ENCODE measurements at regions not wholly inside any gene's neighbourhood (a gene's known extent, or its start where the extent isn't known, plus 50 kb on each side); places are given as distances from the start of the nearest gene placed in this dataset.

- Mint-ChIP-seq H3K27me3 (peaks cover 29% of the 10 kb centered on the region), H3K4me3 (no peak overlapping the region), H3K27ac (no peak overlapping the region), H3K4me1 (no peaks in the 10 kb centered on the region), H3K9me3 (no peaks in the 10 kb centered on the region), H3K36me3 (no peaks in the 10 kb centered on the region)
Measured at GRCh38 chr7:27387864-27388263, 145.3 kb downstream of the EVX1 start.

- Mint-ChIP-seq H3K36me3 (no peaks in the 10 kb centered on the region), H3K4me1 (no peaks in the 10 kb centered on the region), H3K4me3 (no peak overlapping the region), H3K27me3 (peaks cover 30% of the 10 kb centered on the region), H3K27ac (no peak overlapping the region), H3K9me3 (no peaks in the 10 kb centered on the region)
Measured at GRCh38 chr7:27388561-27388960, 146.0 kb downstream of the EVX1 start.

GRCh38 chr7:27389496-27389895, 146.9 kb downstream of the EVX1 start:
- Mint-ChIP-seq H3K27ac (no peak overlapping the region), H3K4me1 (no peaks in the 10 kb centered on the region), H3K27me3 (peaks cover 34% of the 10 kb centered on the region), H3K4me3 (no peak overlapping the region), H3K36me3 (no peaks in the 10 kb centered on the region), H3K9me3 (no peaks in the 10 kb centered on the region)

GRCh38 chr7:27392477-27392876, 149.9 kb downstream of the EVX1 start:
- Mint-ChIP-seq H3K27me3 (peaks cover 36% of the 10 kb centered on the region), H3K27ac (no peak overlapping the region), H3K4me3 (no peak overlapping the region), H3K9me3 (no peaks in the 10 kb centered on the region), H3K36me3 (no peaks in the 10 kb centered on the region), H3K4me1 (no peaks in the 10 kb centered on the region)

GRCh38 chr7:27394871-27395270, 152.3 kb downstream of the EVX1 start:
- Mint-ChIP-seq H3K27ac (no peak overlapping the region), H3K36me3 (no peaks in the 10 kb centered on the region), H3K27me3 (peaks cover 23% of the 10 kb centered on the region), H3K9me3 (no peaks in the 10 kb centered on the region), H3K4me1 (no peaks in the 10 kb centered on the region), H3K4me3 (no peak overlapping the region)

- H3K36me3 Mint-ChIP-seq: no peaks in the 10 kb centered on the region
- no peaks in the 10 kb centered on the region for H3K9me3 Mint-ChIP-seq
Measured at GRCh38 chr7:27395626-27396025, 153.0 kb downstream of the EVX1 start.

GRCh38 chr7:27397503-27397902, 154.9 kb downstream of the EVX1 start:
- Mint-ChIP-seq H3K4me1 (no peaks in the 10 kb centered on the region), H3K27ac (no peak overlapping the region), H3K4me3 (no peak overlapping the region), H3K9me3 (peaks cover 8% of the 10 kb centered on the region), H3K27me3 (peaks cover 18% of the 10 kb centered on the region), H3K36me3 (no peaks in the 10 kb centered on the region)

More at GRCh38 chr7:27395626-27396025, 153.0 kb downstream of the EVX1 start:
- no peak overlapping the region for H3K4me3 Mint-ChIP-seq
- H3K27ac Mint-ChIP-seq: no peak overlapping the region
- peaks cover 25% of the 10 kb centered on the region for H3K27me3 Mint-ChIP-seq
- H3K4me1 Mint-ChIP-seq: no peaks in the 10 kb centered on the region

- Mint-ChIP-seq H3K9me3 (peaks cover 8% of the 10 kb centered on the region), H3K4me1 (no peaks in the 10 kb centered on the region), H3K36me3 (no peaks in the 10 kb centered on the region), H3K4me3 (no peak overlapping the region), H3K27me3 (peaks cover 18% of the 10 kb centered on the region), H3K27ac (no peak overlapping the region)
Measured at GRCh38 chr7:27398851-27399250, 156.2 kb downstream of the EVX1 start.

- Mint-ChIP-seq H3K4me3 (no peak overlapping the region), H3K36me3 (no peaks in the 10 kb centered on the region), H3K9me3 (peaks cover 8% of the 10 kb centered on the region), H3K27ac (no peak overlapping the region), H3K27me3 (peaks cover 16% of the 10 kb centered on the region), H3K4me1 (no peaks in the 10 kb centered on the region)
Measured at GRCh38 chr7:27399791-27400567, 157.4 kb downstream of the EVX1 start.

GRCh38 chr7:27405780-27406179, 163.2 kb downstream of the EVX1 start:
- Mint-ChIP-seq H3K27me3 (peaks cover 15% of the 10 kb centered on the region), H3K27ac (no peak overlapping the region), H3K9me3 (peaks cover 8% of the 10 kb centered on the region), H3K36me3 (no peaks in the 10 kb centered on the region), H3K4me1 (no peaks in the 10 kb centered on the region), H3K4me3 (no peak overlapping the region)

GRCh38 chr7:27409311-27409710, 166.7 kb downstream of the EVX1 start:
- H3K9me3 Mint-ChIP-seq: peaks cover 4% of the 10 kb centered on the region
- no peak overlapping the region for H3K4me3 Mint-ChIP-seq
- no peaks in the 10 kb centered on the region for H3K36me3 Mint-ChIP-seq
- no peak overlapping the region for H3K27ac Mint-ChIP-seq
- H3K4me1 Mint-ChIP-seq: no peaks in the 10 kb centered on the region
- peaks cover 15% of the 10 kb centered on the region for H3K27me3 Mint-ChIP-seq

GRCh38 chr7:27409776-27410175, 167.2 kb downstream of the EVX1 start:
- H3K4me1 Mint-ChIP-seq: no peaks in the 10 kb centered on the region
- peaks cover 13% of the 10 kb centered on the region for H3K27me3 Mint-ChIP-seq
- no peaks in the 10 kb centered on the region for H3K36me3 Mint-ChIP-seq
- no peak overlapping the region for H3K27ac Mint-ChIP-seq
- H3K9me3 Mint-ChIP-seq: peaks cover 4% of the 10 kb centered on the region
- H3K4me3 Mint-ChIP-seq: no peak overlapping the region

- H3K4me1 Mint-ChIP-seq: no peaks in the 10 kb centered on the region
- H3K36me3 Mint-ChIP-seq: no peaks in the 10 kb centered on the region
- H3K9me3 Mint-ChIP-seq: peaks cover 4% of the 10 kb centered on the region
- H3K4me3 Mint-ChIP-seq: no peak overlapping the region
- H3K27me3 Mint-ChIP-seq: peaks cover 11% of the 10 kb centered on the region
- H3K27ac Mint-ChIP-seq: no peak overlapping the region
Measured at GRCh38 chr7:27410812-27411544, 168.4 kb downstream of the EVX1 start.

- no peaks in the 10 kb centered on the region for H3K4me1 Mint-ChIP-seq
- H3K4me3 Mint-ChIP-seq: no peak overlapping the region
- no peak overlapping the region for H3K27ac Mint-ChIP-seq
- H3K36me3 Mint-ChIP-seq: no peaks in the 10 kb centered on the region
- peaks cover 8% of the 10 kb centered on the region for H3K27me3 Mint-ChIP-seq
- H3K9me3 Mint-ChIP-seq: peaks cover 4% of the 10 kb centered on the region
Measured at GRCh38 chr7:27412164-27412563, 169.6 kb downstream of the EVX1 start.

GRCh38 chr7:27418541-27418940, 175.9 kb downstream of the EVX1 start:
- H3K36me3 Mint-ChIP-seq: no peaks in the 10 kb centered on the region
- no peak overlapping the region for H3K27ac Mint-ChIP-seq
- H3K4me1 Mint-ChIP-seq: no peaks in the 10 kb centered on the region
- no peaks in the 10 kb centered on the region for H3K27me3 Mint-ChIP-seq
- no peak overlapping the region for H3K4me3 Mint-ChIP-seq
- H3K9me3 Mint-ChIP-seq: no peaks in the 10 kb centered on the region

GRCh38 chr7:27419581-27420177, 177.1 kb downstream of the EVX1 start:
- H3K36me3 Mint-ChIP-seq: no peaks in the 10 kb centered on the region
- H3K9me3 Mint-ChIP-seq: no peaks in the 10 kb centered on the region
- no peak overlapping the region for H3K27ac Mint-ChIP-seq
- no peaks in the 10 kb centered on the region for H3K4me1 Mint-ChIP-seq
- H3K4me3 Mint-ChIP-seq: no peak overlapping the region
- H3K27me3 Mint-ChIP-seq: no peaks in the 10 kb centered on the region

Data from activated naive CD4-positive, alpha-beta T cell treated with anti-CD3 and anti-CD28 coated beads, Interleukin-2, amount 50 U/mL, for 24 hours (primary cell).